H1 (cell line): ENCODE measurements at regions not wholly inside any gene's neighbourhood (a gene's known extent, or its start where the extent isn't known, plus 50 kb on each side); places are given as distances from the start of the nearest gene placed in this dataset.

Experiments
- CTCF ChIA-PET: fragments of 300-600 bp; sonication (Branson Sonifier 250); formaldehyde crosslinking; loops from one replicate; lab custom pipeline; 2021; ENCODE audit not compliant: partially characterized antibody; lab: Charles Lee
- POLR2A ChIA-PET: fragments of 300-600 bp; sonication (Branson Sonifier 250); formaldehyde crosslinking; loops from one replicate; lab custom pipeline; 2021; ENCODE audit warnings: inconsistent platforms; ENCODE audit not compliant: partially characterized antibody; lab: Charles Lee
- DNase-seq, 2 experiments: peaks; one replicate each; pipeline versions ENCODE4 v3.0.0 to v3.0.0-alpha.2; 2010 to 2022; ENCODE audit warnings: low spot score in 2 of 2, low read depth in 1 of 2, mixed read lengths in 1 of 2
- FAIRE-seq: peaks from 2 replicates; lab custom pipeline; 2011; peaks lifted over from hg19 to GRCh38; lab: Jason Lieb, UNC
- H2AFZ ChIP-seq: 2 replicates; pipeline ENCODE4 v1.8.1; 2012; ENCODE audit warnings: low read length, inconsistent platforms
- H2AK5ac ChIP-seq: 2 replicates; pipeline ENCODE4 v1.6.1; 2013; ENCODE audit warnings: low read depth, low read length
- H2BK120ac ChIP-seq: replicated peaks from 2 replicates; pipeline ENCODE3; 2013; ENCODE audit warnings: low read depth, low read length, inconsistent platforms
- H2BK12ac ChIP-seq: 2 replicates; pipeline ENCODE4 v1.6.1; 2013; ENCODE audit warnings: low read depth, low read length
- H2BK15ac ChIP-seq: 2 replicates; pipeline ENCODE4 v1.6.1; 2013; ENCODE audit warnings: low read length
- H2BK20ac ChIP-seq: 2 replicates; pipeline ENCODE4 v1.6.1; 2013; ENCODE audit warnings: low read length
- H2BK5ac ChIP-seq: 2 replicates; pipeline ENCODE4 v1.6.1; 2013; ENCODE audit warnings: low read depth, low read length
- H3K14ac ChIP-seq: 2 replicates; pipeline ENCODE4 v1.6.1; 2013; ENCODE audit warnings: inconsistent platforms; ENCODE audit not compliant: insufficient read length
- H3K18ac ChIP-seq: 2 replicates; pipeline ENCODE4 v1.6.1; 2013; ENCODE audit warnings: low read length; ENCODE audit errors: extremely low read depth
- H3K23ac ChIP-seq: 2 replicates; pipeline ENCODE4 v1.6.1; 2013; ENCODE audit warnings: inconsistent platforms; ENCODE audit not compliant: insufficient read length
- H3K23me2 ChIP-seq: 2 replicates; pipeline ENCODE4 v1.6.1; 2013; ENCODE audit warnings: low read depth, low read length
- H3K27ac ChIP-seq: 2 replicates; pipeline ENCODE4 v1.6.1; 2011; ENCODE audit warnings: low read depth, low read length, inconsistent platforms
- H3K27me3 ChIP-seq, 4 experiments: replicated peaks in 1 of 4; 1 replicate in 1 of 4; 2 replicates in 3 of 4; pipeline versions ENCODE4 v1.6.1 to v1.8.1; 2011 to 2013; ENCODE audit warnings: low read length in 3 of 4, mild to moderate bottlenecking in 3 of 4, inconsistent platforms in 2 of 4, mixed read lengths in 2 of 4, moderate library complexity in 1 of 4; ENCODE audit not compliant: control insufficient read depth in 3 of 4, insufficient read depth in 3 of 4; ENCODE audit errors: extremely low read depth in 1 of 4
- H3K36me3 ChIP-seq, 4 experiments: 2 replicates each; pipeline versions ENCODE4 v1.6.1 to v1.8.1; 2011 to 2013; ENCODE audit warnings: mild to moderate bottlenecking in 4 of 4, low read length in 3 of 4, moderate library complexity in 2 of 4, control low read depth in 1 of 4, inconsistent platforms in 1 of 4; ENCODE audit not compliant: insufficient read depth in 4 of 4, control insufficient read depth in 2 of 4
- H3K4ac ChIP-seq: replicated peaks from 2 replicates; pipeline ENCODE3; 2013; ENCODE audit warnings: low read length, low read depth, mixed read lengths, inconsistent platforms; ENCODE audit not compliant: insufficient read length
- H3K4me1 ChIP-seq, 4 experiments: replicated peaks in 1 of 4; 1 replicate in 1 of 4; 2 replicates in 3 of 4; pipeline versions ENCODE4 v1.6.1 to v1.8.1; 2011 to 2013; ENCODE audit warnings: low read length in 3 of 4, inconsistent platforms in 2 of 4, mixed read lengths in 1 of 4; ENCODE audit not compliant: insufficient read depth in 4 of 4, control insufficient read depth in 3 of 4
- H3K4me2 ChIP-seq, 2 experiments: 2 replicates each; pipeline versions ENCODE4 v1.6.1 to v1.8.1; 2011 to 2013; ENCODE audit warnings: low read depth in 2 of 2, low read length in 2 of 2, control low read depth in 1 of 2, inconsistent platforms in 1 of 2, mild to moderate bottlenecking in 1 of 2; ENCODE audit not compliant: insufficient read depth in 1 of 2
- H3K4me3 ChIP-seq, 4 experiments: fragments of 200-600, 300-600 bp in 1 of 4; sonication (generic), shearing (Covaris generic), sonication (Bioruptor Twin) in 1 of 4; 2 replicates each; pipeline versions ENCODE4 v1.5.1 to v1.8.1; 2011 to 2016; ENCODE audit warnings: low read length in 4 of 4, low read depth in 3 of 4, control low read depth in 2 of 4, inconsistent platforms in 2 of 4, mild to moderate bottlenecking in 2 of 4, mixed read lengths in 1 of 4, moderate library complexity in 1 of 4; ENCODE audit not compliant: insufficient read depth in 2 of 4; ENCODE audit errors: extremely low read depth in 1 of 4
- H3K56ac ChIP-seq: replicated peaks from 2 replicates; pipeline ENCODE3; 2013; ENCODE audit warnings: low read depth, mild to moderate bottlenecking, mixed read lengths, low read length, inconsistent platforms; ENCODE audit not compliant: insufficient read length
- H3K79me1 ChIP-seq: 2 replicates; pipeline ENCODE4 v1.6.1; 2013; ENCODE audit warnings: low read depth, low read length, control low read depth
- H3K79me2 ChIP-seq, 2 experiments: 2 replicates each; pipeline versions ENCODE4 v1.6.1 to v1.8.1; 2012 to 2013; ENCODE audit warnings: low read length in 2 of 2, mild to moderate bottlenecking in 2 of 2, inconsistent platforms in 1 of 2; ENCODE audit not compliant: insufficient read depth in 2 of 2, control insufficient read depth in 1 of 2
- H3K9ac ChIP-seq, 4 experiments: replicated peaks in 1 of 4; 1 replicate in 1 of 4; 2 replicates in 3 of 4; pipeline versions ENCODE4 v1.6.1 to v1.8.1; 2011 to 2013; ENCODE audit warnings: low read depth in 3 of 4, low read length in 3 of 4, control low read depth in 2 of 4, mild to moderate bottlenecking in 2 of 4, moderate library complexity in 2 of 4, inconsistent platforms in 1 of 4; ENCODE audit errors: extremely low read depth in 1 of 4
- H3K9me3 ChIP-seq, 2 experiments: 2 replicates each; pipeline versions ENCODE4 v1.6.1 to v1.8.1; 2012 to 2013; ENCODE audit warnings: mild to moderate bottlenecking in 2 of 2, moderate library complexity in 2 of 2, control low read depth in 1 of 2, inconsistent platforms in 1 of 2, low read depth in 1 of 2, low read length in 1 of 2, mixed read lengths in 1 of 2; ENCODE audit not compliant: insufficient read depth in 2 of 2
- H4K20me1 ChIP-seq, 2 experiments: replicated peaks in 1 of 2; 2 replicates each; pipeline versions ENCODE3 to v1.8.1; 2011 to 2013; ENCODE audit warnings: inconsistent platforms in 2 of 2, low read length in 2 of 2, mild to moderate bottlenecking in 1 of 2; ENCODE audit not compliant: insufficient read depth in 2 of 2, control insufficient read depth in 1 of 2
- H4K5ac ChIP-seq: 2 replicates; pipeline ENCODE4 v1.6.1; 2013; ENCODE audit warnings: low read length, low read depth, mixed read lengths, inconsistent platforms; ENCODE audit not compliant: insufficient read length
- H4K8ac ChIP-seq: 2 replicates; pipeline ENCODE4 v1.8.0; 2013; ENCODE audit warnings: mild to moderate bottlenecking, moderate library complexity, low read length, inconsistent platforms; ENCODE audit not compliant: insufficient read depth; ENCODE audit errors: extremely low read depth
- H4K91ac ChIP-seq: replicated peaks from 2 replicates; pipeline ENCODE3; 2013; ENCODE audit warnings: low read length, mixed read lengths, inconsistent platforms; ENCODE audit not compliant: insufficient read length
- BRCA1 ChIP-seq: IDR thresholded peaks from 2 replicates; pipeline ENCODE4 v1.6.1; 2012; ENCODE audit warnings: low read depth, low read length, improper control_type of control experiment
- CBX5 ChIP-seq: fragments of 300-800, 300-1000 bp; sonication (generic); IDR thresholded peaks from 2 replicates; pipeline ENCODE4 v1.7.1; 2016; ENCODE audit warnings: antibody characterized with exemption, low read length, low read depth
- CBX8 ChIP-seq: fragments of 300-800, 300-1000 bp; sonication (generic); IDR thresholded peaks from 2 replicates; pipeline ENCODE4 v1.7.1; 2016; ENCODE audit warnings: low read depth, low read length, borderline replicate concordance
- E2F6 ChIP-seq: IDR thresholded peaks from 2 replicates; pipeline ENCODE4 v1.6.1; 2012; ENCODE audit warnings: inconsistent platforms
- KDM4A ChIP-seq: IDR thresholded peaks from one replicate; pipeline ENCODE4 v1.7.1; 2012; ENCODE audit warnings: low read depth, mild to moderate bottlenecking, moderate library complexity, low read length, inconsistent platforms; ENCODE audit not compliant: severe bottlenecking
- RXRA ChIP-seq: IDR thresholded peaks from 2 replicates; pipeline ENCODE4 v1.6.1; 2011; ENCODE audit warnings: low read depth, mild to moderate bottlenecking, low read length, moderate library complexity; ENCODE audit not compliant: insufficient read depth
- SIN3A ChIP-seq, 2 experiments: IDR thresholded peaks in 1 of 2; conservative IDR thresholded peaks in 1 of 2; 2 replicates each; pipeline ENCODE4 v1.6.1; 2011 to 2012; ENCODE audit warnings: low read length in 2 of 2, improper control_type of control experiment in 1 of 2, low read depth in 1 of 2, mild to moderate bottlenecking in 1 of 2
- SP2 ChIP-seq: IDR thresholded peaks from 2 replicates; pipeline ENCODE4 v1.6.1; 2012; ENCODE audit warnings: mild to moderate bottlenecking, low read length, inconsistent platforms
- SRF ChIP-seq: IDR thresholded peaks from 2 replicates; pipeline ENCODE4 v1.6.1; 2011; ENCODE audit warnings: mild to moderate bottlenecking, low read depth, low read length, moderate library complexity
- WGBS, 2 experiments: shearing (Covaris generic) in 1 of 2; methylation state at CpG; one replicate each; pipeline versions ENCODE4 v1.1.6 to v1.1.7; 2013 to 2015; ENCODE audit warnings: low lambda C conversion rate in 2 of 2, mixed read lengths in 2 of 2, inconsistent platforms in 1 of 2, low coverage in 1 of 2, missing lambda C conversion rate in 1 of 2; ENCODE audit not compliant: insufficient replicate concordance in 2 of 2, insufficient coverage in 1 of 2, insufficient read length in 1 of 2; ENCODE audit errors: extremely low coverage in 1 of 2, missing lambda C conversion rate in 1 of 2; 5-methylcytosine and 5-hydroxymethylcytosine counted together

GRCh38 chr6:14775528-14775927, 470.3 kb upstream of the JARID2 start:
- Histone ChIP-seq H2AFZ (no peak overlapping the region), H2BK20ac (no peak overlapping the region), H3K14ac (no peak overlapping the region), H3K4me2 (no peak overlapping the region), H4K8ac (no peak overlapping the region), H3K4me1 (peaks cover 4 to 17% (median 9%) of the 10 kb centered on the region in 4 experiments), H2BK120ac (no peak overlapping the region), H3K18ac (no peak overlapping the region), H3K79me1 (no peaks in the 10 kb centered on the region), H3K23ac (no peak overlapping the region), H3K56ac (no peak overlapping the region), H4K5ac (no peak overlapping the region), H3K4me3 (no peak overlapping the region), H3K9ac (no peak overlapping the region), H3K27ac (no peak overlapping the region), H2BK5ac (no peak overlapping the region), H4K20me1 (no peaks in the 10 kb centered on the region), H3K4ac (no peak overlapping the region), H3K36me3 (no peaks in the 10 kb centered on the region), H3K79me2 (no peaks in the 10 kb centered on the region), H3K27me3 (no peaks in the 10 kb centered on the region), H2BK12ac (no peak overlapping the region), H2AK5ac (no peak overlapping the region), H2BK15ac (no peak overlapping the region), H4K91ac (no peak overlapping the region), H3K23me2 (no peaks in the 10 kb centered on the region), H3K9me3 (no peaks in the 10 kb centered on the region)
- WGBS, 2 experiments, result 92% methylated on average over 1 of the region's 1 CpG; no CpG with 5 or more reads in 1 of the 2 experiments
- no peak for DNase-seq
- FAIRE-seq, result no peak
- CTCF ChIA-PET, result interaction anchor here (1.0 kb wide), 1 partner anchor 64 kb away, joined by 4 read pairs; no protein-coding TSS in a partner anchor
- POLR2A ChIA-PET, result interaction anchor here (1.3 kb wide), 1 partner anchor 9 kb away, joined by 4 read pairs; no protein-coding TSS in a partner anchor
- no peak for TF ChIP-seq CBX8
- no peak for TF ChIP-seq SP2
- no peak for TF ChIP-seq KDM4A
- TF ChIP-seq BRCA1, result no peak
- no peak for TF ChIP-seq SIN3A (conservative IDR thresholded peaks at IDR 0.05 in 1 of 2, IDR thresholded peaks at IDR 0.05 in 1 of 2; ENCODE audit: low read depth in 1 of 2, low read length in 2 of 2)
- TF ChIP-seq SRF, result no peak
- no peak for TF ChIP-seq E2F6
- no peak for TF ChIP-seq CBX5
- no peak for TF ChIP-seq RXRA
